HCT116 (cell line): ENCODE measurements at regions not wholly inside any gene's neighbourhood (a gene's known extent, or its start where the extent isn't known, plus 50 kb on each side); places are given as distances from the start of the nearest gene placed in this dataset.

ENCODE experiments used
- CEBPB ChIP-seq: IDR thresholded peaks from 2 replicates; pipeline ENCODE4 v1.6.1; 2012; ENCODE audit warnings: low read depth
- POLR2AphosphoS5 ChIP-seq: IDR thresholded peaks from 2 replicates; pipeline ENCODE4 v1.6.1; 2011; ENCODE audit warnings: mild to moderate bottlenecking, low read depth, low read length, moderate library complexity
- REST ChIP-seq: IDR thresholded peaks from 2 replicates; pipeline ENCODE4 v1.6.1; 2012; ENCODE audit warnings: low read depth
- SP1 ChIP-seq: IDR thresholded peaks from 2 replicates; pipeline ENCODE4 v1.6.1; 2012; ENCODE audit warnings: low read depth
- TF ChIP-seq, protein P1 (sequence below), 3 experiments: fragments of 200-600 bp in 1 of 3; sonication (generic) in 1 of 3; IDR thresholded peaks in 2 of 3; conservative IDR thresholded peaks in 1 of 3; 2 replicates each; pipeline ENCODE4 v1.5.1; 2012 to 2017; ENCODE audit warnings: low read depth in 2 of 3, low read length in 2 of 3, antibody characterized with exemption in 1 of 3, borderline replicate concordance in 1 of 3, control low read depth in 1 of 3, mild to moderate bottlenecking in 1 of 3, mixed read lengths in 1 of 3, mixed run types in 1 of 3, moderate library complexity in 1 of 3; ENCODE audit not compliant: insufficient read depth in 1 of 3

DNA sequence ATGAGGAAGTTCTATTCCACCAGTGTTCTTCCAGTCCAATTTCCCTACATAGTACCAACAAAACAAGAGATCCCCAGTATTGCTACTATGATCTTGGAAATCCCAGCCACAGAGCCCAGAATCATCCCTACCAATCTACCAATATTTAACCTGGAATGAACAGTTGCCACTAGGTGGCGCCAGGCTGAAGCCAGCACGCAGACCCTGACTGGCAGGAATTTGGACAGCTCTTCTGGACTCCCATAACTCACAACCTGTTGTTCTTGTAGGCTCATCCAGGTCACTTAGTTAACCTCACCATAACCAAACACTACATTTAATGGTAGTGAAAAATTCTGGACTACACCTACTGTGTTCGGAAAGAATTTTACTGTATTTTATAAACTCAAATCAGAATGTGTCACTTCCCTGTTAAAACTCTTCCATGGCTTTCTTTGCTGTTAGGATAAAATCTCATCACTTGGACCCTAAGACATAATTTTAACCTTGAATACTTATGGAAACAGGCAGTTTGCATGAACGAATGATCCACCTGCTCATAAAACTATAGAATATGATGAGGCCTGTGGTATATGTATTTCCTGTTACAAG is 59.8 kb upstream of the SLC38A11 start:
- TF ChIP-seq POLR2AphosphoS5 (no peak), CEBPB (no peak), REST (peak; percentile 53), SP1 (no peak)
- TF ChIP-seq, protein P1, sequence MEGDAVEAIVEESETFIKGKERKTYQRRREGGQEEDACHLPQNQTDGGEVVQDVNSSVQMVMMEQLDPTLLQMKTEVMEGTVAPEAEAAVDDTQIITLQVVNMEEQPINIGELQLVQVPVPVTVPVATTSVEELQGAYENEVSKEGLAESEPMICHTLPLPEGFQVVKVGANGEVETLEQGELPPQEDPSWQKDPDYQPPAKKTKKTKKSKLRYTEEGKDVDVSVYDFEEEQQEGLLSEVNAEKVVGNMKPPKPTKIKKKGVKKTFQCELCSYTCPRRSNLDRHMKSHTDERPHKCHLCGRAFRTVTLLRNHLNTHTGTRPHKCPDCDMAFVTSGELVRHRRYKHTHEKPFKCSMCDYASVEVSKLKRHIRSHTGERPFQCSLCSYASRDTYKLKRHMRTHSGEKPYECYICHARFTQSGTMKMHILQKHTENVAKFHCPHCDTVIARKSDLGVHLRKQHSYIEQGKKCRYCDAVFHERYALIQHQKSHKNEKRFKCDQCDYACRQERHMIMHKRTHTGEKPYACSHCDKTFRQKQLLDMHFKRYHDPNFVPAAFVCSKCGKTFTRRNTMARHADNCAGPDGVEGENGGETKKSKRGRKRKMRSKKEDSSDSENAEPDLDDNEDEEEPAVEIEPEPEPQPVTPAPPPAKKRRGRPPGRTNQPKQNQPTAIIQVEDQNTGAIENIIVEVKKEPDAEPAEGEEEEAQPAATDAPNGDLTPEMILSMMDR (IDR thresholded peaks at IDR 0.05 in 2 of 3, conservative IDR thresholded peaks at IDR 0.05 in 1 of 3; ENCODE audit: borderline replicate concordance in 1 of 3, insufficient read depth in 1 of 3, low read depth in 2 of 3, low read length in 2 of 3): peak; percentile 53 to 94 (median 81); a peak in 5 of 6 replicates
